Uterus (tissue), 2 donors: ENCODE measurements at regions not wholly inside any gene's neighbourhood (a gene's known extent, or its start where the extent isn't known, plus 50 kb on each side); places are given as distances from the start of the nearest gene placed in this dataset.

Experiments
- POLR2A ChIP-seq, 2 donors: fragments of 450-650 bp; IDR thresholded peaks; one replicate each; pipeline ENCODE4 v1.6.1; 2016; ENCODE audit warnings: antibody characterized with exemption in 2 of 2, mild to moderate bottlenecking in 1 of 2, moderate library complexity in 1 of 2
- TF ChIP-seq, protein P1 (sequence below), 4 experiments: fragments of 200-600 bp in 2 of 4; fragments of 450-650 bp in 2 of 4; sonication (generic) in 2 of 4; IDR thresholded peaks; one replicate each; pipeline ENCODE4 v1.5.1; 2016 to 2019; ENCODE audit warnings: antibody characterized with exemption in 4 of 4, mild to moderate bottlenecking in 2 of 4, moderate library complexity in 1 of 4

DNA sequence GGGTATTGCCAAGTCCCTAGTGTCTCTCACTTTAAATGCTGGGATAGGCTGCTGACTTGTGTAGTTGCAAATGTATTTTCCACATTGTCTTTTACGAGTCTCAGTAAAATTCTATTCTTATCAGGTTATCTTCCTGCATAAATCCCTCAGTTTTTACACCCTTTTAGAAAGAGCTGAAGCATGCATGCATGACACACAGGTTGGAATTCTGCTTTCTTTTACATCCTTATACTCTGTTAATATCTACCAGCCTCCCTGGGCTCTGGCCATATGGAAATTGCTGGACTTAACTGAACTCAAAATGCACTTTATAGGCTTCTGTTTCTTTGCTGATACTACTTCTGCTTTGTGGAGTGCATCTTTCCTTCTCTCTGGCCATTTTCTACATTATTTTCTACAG, 477.4 kb downstream of the FRK start:
- TF ChIP-seq, protein P1, sequence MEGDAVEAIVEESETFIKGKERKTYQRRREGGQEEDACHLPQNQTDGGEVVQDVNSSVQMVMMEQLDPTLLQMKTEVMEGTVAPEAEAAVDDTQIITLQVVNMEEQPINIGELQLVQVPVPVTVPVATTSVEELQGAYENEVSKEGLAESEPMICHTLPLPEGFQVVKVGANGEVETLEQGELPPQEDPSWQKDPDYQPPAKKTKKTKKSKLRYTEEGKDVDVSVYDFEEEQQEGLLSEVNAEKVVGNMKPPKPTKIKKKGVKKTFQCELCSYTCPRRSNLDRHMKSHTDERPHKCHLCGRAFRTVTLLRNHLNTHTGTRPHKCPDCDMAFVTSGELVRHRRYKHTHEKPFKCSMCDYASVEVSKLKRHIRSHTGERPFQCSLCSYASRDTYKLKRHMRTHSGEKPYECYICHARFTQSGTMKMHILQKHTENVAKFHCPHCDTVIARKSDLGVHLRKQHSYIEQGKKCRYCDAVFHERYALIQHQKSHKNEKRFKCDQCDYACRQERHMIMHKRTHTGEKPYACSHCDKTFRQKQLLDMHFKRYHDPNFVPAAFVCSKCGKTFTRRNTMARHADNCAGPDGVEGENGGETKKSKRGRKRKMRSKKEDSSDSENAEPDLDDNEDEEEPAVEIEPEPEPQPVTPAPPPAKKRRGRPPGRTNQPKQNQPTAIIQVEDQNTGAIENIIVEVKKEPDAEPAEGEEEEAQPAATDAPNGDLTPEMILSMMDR (IDR thresholded peaks at IDR 0.05) = no peak
- no peak for TF ChIP-seq POLR2A (IDR thresholded peaks at IDR 0.05)
